Activated T-cell treated with anti-CD3 and anti-CD28 coated beads, Interleukin-2, amount 50 U/mL, for 72 hours (primary cell): ENCODE measurements at regions not wholly inside any gene's neighbourhood (a gene's known extent, or its start where the extent isn't known, plus 50 kb on each side); places are given as distances from the start of the nearest gene placed in this dataset.

ENCODE experiments used
- ATAC-seq, 2 donors: fragments of 150-1000 bp; cut with Tn5 transposase; replicated peaks in 1 of 2; 2 replicates each; pipeline ENCODE4 v1.10.0; 2021; ENCODE audit warnings: moderate library complexity in 2 of 2, mild to moderate bottlenecking in 1 of 2
- DNase-seq, 2 donors: peaks; one replicate each; pipeline ENCODE4 v3.0.0; 2021 to 2022; ENCODE audit warnings: mixed read lengths in 1 of 2
- H3K27ac Mint-ChIP-seq: one replicate; pipeline ENCODE4 v1.8.0; 2022; ENCODE audit warnings: mild to moderate bottlenecking, moderate library complexity, mixed read lengths
- H3K27me3 Mint-ChIP-seq: one replicate; pipeline ENCODE4 v1.8.0; 2022; ENCODE audit warnings: low read depth, mixed read lengths
- H3K36me3 Mint-ChIP-seq, 2 donors: one replicate each; pipeline ENCODE4 v1.8.0; 2022; ENCODE audit warnings: mixed read lengths in 2 of 2, mild to moderate bottlenecking in 1 of 2; ENCODE audit not compliant: insufficient read depth in 2 of 2
- H3K4me1 Mint-ChIP-seq: one replicate; pipeline ENCODE4 v1.8.0; 2022; ENCODE audit warnings: low read depth, mixed read lengths
- H3K4me3 Mint-ChIP-seq, 2 donors: one replicate each; pipeline ENCODE4 v1.8.0; 2022; ENCODE audit warnings: mild to moderate bottlenecking in 2 of 2, mixed read lengths in 2 of 2, moderate library complexity in 2 of 2
- H3K9me3 Mint-ChIP-seq, 2 donors: one replicate each; pipeline ENCODE4 v1.8.0; 2022; ENCODE audit warnings: mixed read lengths in 2 of 2

- H3K4me1 Mint-ChIP-seq, result no peaks in the 10 kb centered on the region
- DNase-seq (no peak), ATAC-seq (no peak)
- H3K4me3 Mint-ChIP-seq, result no peak overlapping the region
- H3K9me3 Mint-ChIP-seq, result no peaks in the 10 kb centered on the region
- H3K36me3 Mint-ChIP-seq, result peaks cover 0 to 4% of the 10 kb centered on the region in 2 donors
- H3K27ac Mint-ChIP-seq, result no peak overlapping the region
- H3K27me3 Mint-ChIP-seq, result no peaks in the 10 kb centered on the region
Measured at GRCh38 chr12:20268121-20268732, 100.1 kb upstream of the PDE3A start.

- no peak for ATAC-seq
- Mint-ChIP-seq H3K36me3 (peaks cover 0 to 4% of the 10 kb centered on the region in 2 donors), H3K27ac (no peak overlapping the region), H3K9me3 (no peaks in the 10 kb centered on the region), H3K4me3 (no peak overlapping the region), H3K27me3 (no peaks in the 10 kb centered on the region), H3K4me1 (no peaks in the 10 kb centered on the region)
- DNase-seq, result no peak
Measured at GRCh38 chr12:20268771-20269170, 99.6 kb upstream of the PDE3A start.

- Mint-ChIP-seq H3K36me3 (peaks cover 0 to 4% of the 10 kb centered on the region in 2 donors), H3K9me3 (no peaks in the 10 kb centered on the region), H3K4me1 (no peaks in the 10 kb centered on the region), H3K4me3 (no peak overlapping the region), H3K27ac (no peak overlapping the region), H3K27me3 (no peaks in the 10 kb centered on the region)
- DNase-seq (no peak), ATAC-seq (no peak)
Measured at GRCh38 chr12:20269337-20270067, 98.8 kb upstream of the PDE3A start.

GRCh38 chr12:20270557-20270956 lies 97.8 kb upstream of the PDE3A start:
- H3K27me3 Mint-ChIP-seq, result no peaks in the 10 kb centered on the region
- H3K27ac Mint-ChIP-seq, result no peak overlapping the region
- no peaks in the 10 kb centered on the region for H3K4me1 Mint-ChIP-seq
- peaks cover 0 to 4% of the 10 kb centered on the region in 2 donors for H3K36me3 Mint-ChIP-seq
- no peak for ATAC-seq
- H3K4me3 Mint-ChIP-seq, result no peak overlapping the region
- H3K9me3 Mint-ChIP-seq, result no peaks in the 10 kb centered on the region
- no peak for DNase-seq

GRCh38 chr12:20272161-20272560 lies 96.2 kb upstream of the PDE3A start:
- no peak for ATAC-seq
- Mint-ChIP-seq H3K4me3 (no peak overlapping the region), H3K27ac (no peak overlapping the region), H3K27me3 (no peaks in the 10 kb centered on the region), H3K9me3 (no peaks in the 10 kb centered on the region), H3K36me3 (peaks cover 0 to 4% of the 10 kb centered on the region in 2 donors), H3K4me1 (no peaks in the 10 kb centered on the region)
- DNase-seq, result no peak

GRCh38 chr12:20272801-20273200 lies 95.5 kb upstream of the PDE3A start:
- H3K27me3 Mint-ChIP-seq, result no peaks in the 10 kb centered on the region
- no peaks in the 10 kb centered on the region for H3K9me3 Mint-ChIP-seq
- no peak for ATAC-seq
- peaks cover 0 to 4% of the 10 kb centered on the region in 2 donors for H3K36me3 Mint-ChIP-seq
- H3K4me1 Mint-ChIP-seq, result no peaks in the 10 kb centered on the region
- no peak overlapping the region for H3K4me3 Mint-ChIP-seq
- no peak for DNase-seq
- no peak overlapping the region for H3K27ac Mint-ChIP-seq

- Mint-ChIP-seq H3K27me3 (no peaks in the 10 kb centered on the region), H3K27ac (no peak overlapping the region), H3K9me3 (no peaks in the 10 kb centered on the region), H3K4me3 (no peak overlapping the region), H3K36me3 (peaks cover 0 to 4% of the 10 kb centered on the region in 2 donors), H3K4me1 (no peaks in the 10 kb centered on the region)
- DNase-seq (no peak), ATAC-seq (no peak)
Measured at GRCh38 chr12:20274008-20274407, 94.3 kb upstream of the PDE3A start.

GRCh38 chr12:20278276-20278675 lies 90.1 kb upstream of the PDE3A start:
- Mint-ChIP-seq H3K27me3 (no peaks in the 10 kb centered on the region), H3K9me3 (no peaks in the 10 kb centered on the region), H3K36me3 (no peaks in the 10 kb centered on the region), H3K27ac (no peak overlapping the region), H3K4me1 (no peaks in the 10 kb centered on the region), H3K4me3 (no peak overlapping the region)
- DNase-seq (no peak), ATAC-seq (no peak)

GRCh38 chr12:20280515-20280914 lies 87.8 kb upstream of the PDE3A start:
- no peaks in the 10 kb centered on the region for H3K27me3 Mint-ChIP-seq
- DNase-seq, result no peak
- no peaks in the 10 kb centered on the region for H3K4me1 Mint-ChIP-seq
- H3K4me3 Mint-ChIP-seq, result no peak overlapping the region
- ATAC-seq, result no peak
- H3K27ac Mint-ChIP-seq, result no peak overlapping the region
- H3K9me3 Mint-ChIP-seq, result no peaks in the 10 kb centered on the region
- H3K36me3 Mint-ChIP-seq, result no peaks in the 10 kb centered on the region

- H3K27me3 Mint-ChIP-seq, result no peaks in the 10 kb centered on the region
Measured at GRCh38 chr12:20282401-20282800, 85.9 kb upstream of the PDE3A start.

GRCh38 chr12:20283482-20283881 lies 84.9 kb upstream of the PDE3A start:
- Mint-ChIP-seq H3K9me3 (peaks cover 3% of the 10 kb centered on the region in 2 donors), H3K27me3 (no peaks in the 10 kb centered on the region), H3K4me3 (no peak overlapping the region), H3K36me3 (no peaks in the 10 kb centered on the region), H3K4me1 (no peaks in the 10 kb centered on the region), H3K27ac (no peak overlapping the region)
- DNase-seq (no peak), ATAC-seq (no peak)

More at GRCh38 chr12:20282401-20282800, 85.9 kb upstream of the PDE3A start:
- H3K9me3 Mint-ChIP-seq, result peaks cover 0 to 3% of the 10 kb centered on the region in 2 donors
- ATAC-seq (no peak), DNase-seq (no peak)
- no peaks in the 10 kb centered on the region for H3K4me1 Mint-ChIP-seq
- no peak overlapping the region for H3K27ac Mint-ChIP-seq
- no peaks in the 10 kb centered on the region for H3K36me3 Mint-ChIP-seq
- H3K4me3 Mint-ChIP-seq, result no peak overlapping the region

GRCh38 chr12:20289520-20289919 lies 78.8 kb upstream of the PDE3A start:
- H3K36me3 Mint-ChIP-seq, result no peaks in the 10 kb centered on the region
- H3K4me1 Mint-ChIP-seq, result no peaks in the 10 kb centered on the region
- DNase-seq (no peak), ATAC-seq (no peak)
- no peak overlapping the region for H3K27ac Mint-ChIP-seq
- no peaks in the 10 kb centered on the region for H3K27me3 Mint-ChIP-seq
- no peak overlapping the region for H3K4me3 Mint-ChIP-seq
- H3K9me3 Mint-ChIP-seq, result peaks cover 8 to 12% of the 10 kb centered on the region in 2 donors

GRCh38 chr12:20300457-20300856 lies 67.9 kb upstream of the PDE3A start:
- H3K27me3 Mint-ChIP-seq, result no peaks in the 10 kb centered on the region
- H3K9me3 Mint-ChIP-seq, result peaks cover 10% of the 10 kb centered on the region in 2 donors
- H3K4me1 Mint-ChIP-seq, result no peaks in the 10 kb centered on the region
- H3K36me3 Mint-ChIP-seq, result peaks cover 3 to 5% of the 10 kb centered on the region in 2 donors
- H3K27ac Mint-ChIP-seq, result no peak overlapping the region
- ATAC-seq (no peak), DNase-seq (no peak)
- no peak overlapping the region for H3K4me3 Mint-ChIP-seq

GRCh38 chr12:20305470-20305869 lies 62.9 kb upstream of the PDE3A start:
- H3K27me3 Mint-ChIP-seq, result no peaks in the 10 kb centered on the region
- no peaks in the 10 kb centered on the region for H3K4me1 Mint-ChIP-seq
- DNase-seq, result no peak
- peaks cover 0 to 4% of the 10 kb centered on the region in 2 donors for H3K36me3 Mint-ChIP-seq
- no peak overlapping the region for H3K4me3 Mint-ChIP-seq
- no peak for ATAC-seq
- H3K27ac Mint-ChIP-seq, result no peak overlapping the region
- peaks cover 7 to 15% of the 10 kb centered on the region in 2 donors for H3K9me3 Mint-ChIP-seq
